ENCODE measurements at regions not wholly inside any gene's neighbourhood (a gene's known extent, or its start where the extent isn't known, plus 50 kb on each side); places are given as distances from the start of the nearest gene placed in this dataset.
"Not testable (repeated sequence)": the region's sequence is repeated elsewhere in the genome, so short reads cannot be mapped to it uniquely, and the experiment has no call there.

- no peak for TF ChIP-seq CTCF (IDR thresholded peaks at IDR 0.05; ENCODE audit: insufficient read depth, low read depth, low read length, missing control alignments)
- no peak overlapping the region for H3K4me3 ChIP-seq (ENCODE audit: low read depth, low read length)
- no peak for DNase-seq (ENCODE audit: low read depth)
Measured at GRCh38 chr4:134531013-134531412, 329.4 kb upstream of the PABPC4L start.

- TF ChIP-seq CTCF (IDR thresholded peaks at IDR 0.05; ENCODE audit: insufficient read depth, low read depth, low read length, missing control alignments), result no peak
- H3K4me3 ChIP-seq (ENCODE audit: low read depth, low read length), result no peak overlapping the region
- no peak for DNase-seq (ENCODE audit: low read depth)
Measured at GRCh38 chr4:134529629-134530028, 328.0 kb upstream of the PABPC4L start.

GRCh38 chr4:134518574-134519217 is 317.1 kb upstream of the PABPC4L start:
- TF ChIP-seq CTCF (IDR thresholded peaks at IDR 0.05; ENCODE audit: insufficient read depth, low read depth, low read length, missing control alignments), result no peak
- no peak for DNase-seq (ENCODE audit: low read depth)
- no peak overlapping the region for H3K4me3 ChIP-seq (ENCODE audit: low read depth, low read length)

GRCh38 chr4:134510544-134510943 is 309.0 kb upstream of the PABPC4L start:
- no peak for TF ChIP-seq CTCF (IDR thresholded peaks at IDR 0.05; ENCODE audit: insufficient read depth, low read depth, low read length, missing control alignments)
- no peak overlapping the region for H3K4me3 ChIP-seq (ENCODE audit: low read depth, low read length)
- no peak for DNase-seq (ENCODE audit: low read depth)

GRCh38 chr4:134505511-134505910 is 303.9 kb upstream of the PABPC4L start:
- no peak for TF ChIP-seq CTCF (IDR thresholded peaks at IDR 0.05; ENCODE audit: insufficient read depth, low read depth, low read length, missing control alignments)
- no peak for DNase-seq (ENCODE audit: low read depth)
- no peak overlapping the region for H3K4me3 ChIP-seq (ENCODE audit: low read depth, low read length)

GRCh38 chr4:134501973-134502643 is 300.5 kb upstream of the PABPC4L start:
- no peak for TF ChIP-seq CTCF (IDR thresholded peaks at IDR 0.05; ENCODE audit: insufficient read depth, low read depth, low read length, missing control alignments)
- DNase-seq (ENCODE audit: low read depth), result no peak
- H3K4me3 ChIP-seq (ENCODE audit: low read depth, low read length), result no peak overlapping the region

- H3K4me3 ChIP-seq (ENCODE audit: low read depth, low read length); DNase-seq (ENCODE audit: low read depth): not testable (repeated sequence)
Measured at GRCh38 chr4:134501488-134501887, 299.9 kb upstream of the PABPC4L start.

Data from GM12865 (cell line).